IMR-90 (cell line): ENCODE measurements at regions not wholly inside any gene's neighbourhood (a gene's known extent, or its start where the extent isn't known, plus 50 kb on each side); places are given as distances from the start of the nearest gene placed in this dataset.

Experiments
- ATAC-seq: fragments of 200-7000 bp; cut with Tn5 transposase; 2 replicates; pipeline ENCODE4 v1.9.1; 2020; ENCODE audit warnings: low read depth, mild to moderate bottlenecking, moderate library complexity
- BruUV-seq: library from RNA; stranded (reverse); fragments of 400-500 nt; replicated peaks from 2 replicates; lab custom pipeline; 2021; lab: Mats Ljungman, UMichigan
- CTCF ChIA-PET: fragments of 300-600 bp; formaldehyde crosslinking; extraction: SDS; loops from one replicate; lab custom pipeline; 2021; ENCODE audit warnings: antibody characterized with exemption; lab: Yijun Ruan, JAX
- POLR2A ChIA-PET: fragments of 300-600 bp; sonication (Branson Sonifier 250); formaldehyde crosslinking; loops from one replicate; lab custom pipeline; 2022; ENCODE audit warnings: antibody characterized with exemption; ENCODE audit not compliant: unreplicated experiment; lab: Charles Lee
- DNase-seq: peaks from one replicate; pipeline ENCODE4 v3.0.0; 2013
- H2AFZ ChIP-seq: replicated peaks from 2 replicates; pipeline ENCODE3; 2013; ENCODE audit warnings: low read length, mild to moderate bottlenecking; ENCODE audit not compliant: poor library complexity
- H2AK5ac ChIP-seq: 2 replicates; pipeline ENCODE4 v1.6.1; 2013; ENCODE audit warnings: low read depth, low read length, inconsistent platforms
- H2AK9ac ChIP-seq: replicated peaks from 2 replicates; pipeline ENCODE3; 2013; ENCODE audit warnings: mild to moderate bottlenecking, low read depth, low read length, moderate library complexity; ENCODE audit not compliant: poor library complexity
- H2BK120ac ChIP-seq: 2 replicates; pipeline ENCODE4 v1.6.1; 2013; ENCODE audit warnings: low read depth, low read length, inconsistent platforms
- H2BK15ac ChIP-seq: 3 replicates; pipeline ENCODE4 v1.6.1; 2013; ENCODE audit warnings: low read depth, low read length, inconsistent platforms
- H2BK20ac ChIP-seq: 2 replicates; pipeline ENCODE4 v1.6.1; 2013; ENCODE audit warnings: low read depth, mild to moderate bottlenecking, inconsistent platforms, low read length, moderate library complexity
- H2BK5ac ChIP-seq: 2 replicates; pipeline ENCODE4 v1.6.1; 2013; ENCODE audit warnings: mild to moderate bottlenecking, low read depth, low read length, inconsistent platforms; ENCODE audit not compliant: poor library complexity, severe bottlenecking
- H3K14ac ChIP-seq: replicated peaks from 2 replicates; pipeline ENCODE4 v1.6.1; 2013; ENCODE audit warnings: low read depth, low read length, inconsistent platforms
- H3K18ac ChIP-seq: 2 replicates; pipeline ENCODE4 v1.6.1; 2013; ENCODE audit warnings: low read depth, low read length, control low read depth
- H3K23ac ChIP-seq: 2 replicates; pipeline ENCODE4 v1.6.1; 2013; ENCODE audit warnings: low read depth, low read length, inconsistent platforms
- H3K27ac ChIP-seq: 2 replicates; pipeline ENCODE4 v1.5.1; 2013; ENCODE audit warnings: mild to moderate bottlenecking, control low read depth, low read length; ENCODE audit not compliant: insufficient read depth
- H3K27me3 ChIP-seq: 2 replicates; pipeline ENCODE4 v1.6.1; 2013; ENCODE audit warnings: low read length; ENCODE audit not compliant: control insufficient read depth, insufficient read depth
- H3K36me3 ChIP-seq: 2 replicates; pipeline ENCODE4 v1.6.1; 2013; ENCODE audit warnings: low read length, mixed read lengths; ENCODE audit not compliant: control insufficient read depth, insufficient read depth
- H3K4ac ChIP-seq: 2 replicates; pipeline ENCODE4 v1.6.1; 2013; ENCODE audit warnings: low read depth, low read length, inconsistent platforms
- H3K4me1 ChIP-seq: 2 replicates; pipeline ENCODE4 v1.6.1; 2013; ENCODE audit warnings: low read length, mixed read lengths; ENCODE audit not compliant: control insufficient read depth, insufficient read depth
- H3K4me2 ChIP-seq: 2 replicates; pipeline ENCODE4 v1.6.1; 2013; ENCODE audit warnings: low read depth, mild to moderate bottlenecking, control low read depth, low read length, moderate library complexity
- H3K4me3 ChIP-seq: 2 replicates; pipeline ENCODE4 v1.5.1; 2013; ENCODE audit warnings: low read depth, mild to moderate bottlenecking, control low read depth, low read length, moderate library complexity; ENCODE audit not compliant: insufficient read depth
- H3K56ac ChIP-seq: 2 replicates; pipeline ENCODE4 v1.6.1; 2013; ENCODE audit warnings: low read length, inconsistent platforms; ENCODE audit not compliant: insufficient read depth; ENCODE audit errors: extremely low read depth
- H3K79me1 ChIP-seq, 2 experiments: 2 replicates each; pipeline ENCODE4 v1.6.1; 2013; ENCODE audit warnings: low read length in 2 of 2, inconsistent platforms in 1 of 2, low read depth in 1 of 2
- H3K9ac ChIP-seq: 2 replicates; pipeline ENCODE4 v1.6.1; 2013; ENCODE audit warnings: low read depth, low read length, control low read depth
- H3K9me1 ChIP-seq: 2 replicates; pipeline ENCODE4 v1.6.1; 2013; ENCODE audit warnings: low read length, inconsistent platforms; ENCODE audit not compliant: insufficient read depth
- H3K9me3 ChIP-seq: 2 replicates; pipeline ENCODE4 v1.6.1; 2013; ENCODE audit warnings: low read length; ENCODE audit not compliant: control insufficient read depth, insufficient read depth
- H4K20me1 ChIP-seq: 2 replicates; pipeline ENCODE4 v1.6.1; 2013; ENCODE audit warnings: low read length, inconsistent platforms; ENCODE audit not compliant: insufficient read depth
- H4K5ac ChIP-seq: 2 replicates; pipeline ENCODE4 v1.6.1; 2013; ENCODE audit warnings: mild to moderate bottlenecking, low read depth, low read length, control low read depth
- H4K8ac ChIP-seq, 2 experiments: 2 replicates each; pipeline ENCODE4 v1.6.1; 2013; ENCODE audit warnings: low read depth in 2 of 2, low read length in 2 of 2, control low read depth in 1 of 2, inconsistent platforms in 1 of 2
- H4K91ac ChIP-seq: 2 replicates; pipeline ENCODE4 v1.6.1; 2013; ENCODE audit warnings: low read depth, low read length, inconsistent platforms; ENCODE audit not compliant: insufficient read depth
- BHLHE40 ChIP-seq: fragments of 150-350 bp; IDR thresholded peaks from 2 replicates; pipeline ENCODE4 v1.6.1; 2016; ENCODE audit warnings: mild to moderate bottlenecking, low read depth, low read length
- CEBPB ChIP-seq: IDR thresholded peaks from 2 replicates; pipeline ENCODE4 v1.6.1; 2012; ENCODE audit warnings: low read depth, low read length, improper control_type of control experiment
- FOS ChIP-seq: fragments of 150-350 bp; IDR thresholded peaks from 2 replicates; pipeline ENCODE4 v1.6.1; 2016; ENCODE audit warnings: low read depth, low read length
- MXI1 ChIP-seq: IDR thresholded peaks from 2 replicates; pipeline ENCODE4 v1.6.1; 2012; ENCODE audit warnings: low read depth, mild to moderate bottlenecking, low read length, moderate library complexity, borderline replicate concordance
- NFE2L2 ChIP-seq: fragments of 150-350 bp; IDR thresholded peaks from 2 replicates; pipeline ENCODE4 v1.6.1; 2016; ENCODE audit warnings: low read depth, mild to moderate bottlenecking, low read length
- RCOR1 ChIP-seq: IDR thresholded peaks from 2 replicates; pipeline ENCODE4 v1.6.1; 2012; ENCODE audit warnings: mild to moderate bottlenecking, low read length, improper control_type of control experiment; ENCODE audit not compliant: insufficient replicate concordance
- RFX5 ChIP-seq: IDR thresholded peaks from 2 replicates; pipeline ENCODE4 v1.8.0; 2012; ENCODE audit warnings: low read depth, mild to moderate bottlenecking, low read length, moderate library complexity
- WGBS, 2 experiments: methylation state at CpG; one replicate each; pipeline versions ENCODE4 v1.1.5 to v1.1.7; 2013; ENCODE audit warnings: missing lambda C conversion rate in 2 of 2; ENCODE audit not compliant: insufficient read length in 1 of 2; ENCODE audit errors: extremely low coverage in 2 of 2; 5-methylcytosine and 5-hydroxymethylcytosine counted together
- dilution Hi-C: fragments of 300-500 bp; cut with HindIII; formaldehyde crosslinking; loops from one replicate; pipeline ENCODE4 v1.14.3; 2018; ENCODE audit warnings: low sequenced_read_pairs; ENCODE audit not compliant: unreplicated experiment
- in situ Hi-C: fragments of 300-500 bp; cut with MboI; formaldehyde crosslinking; loops from 3 replicates; pipeline ENCODE4 v1.14.3; 2019; ENCODE audit warnings: low sequenced_read_pairs, inconsistent platforms, mixed read lengths
- intact Hi-C: fragments of 100-400 bp; cut with micrococcal nuclease; formaldehyde crosslinking; loops from 2 replicates; pipeline ENCODE4 v1.10.0; 2022
- TF ChIP-seq, protein P1 (sequence below): conservative IDR thresholded peaks from 2 replicates; pipeline ENCODE4 v1.5.1; 2012; ENCODE audit warnings: mild to moderate bottlenecking, low read depth, low read length, improper control_type of control experiment
- TF ChIP-seq, protein P2 (sequence below): fragments of 150-350 bp; IDR thresholded peaks from 2 replicates; pipeline ENCODE4 v1.6.1; 2017; ENCODE audit warnings: mild to moderate bottlenecking, antibody characterized with exemption, low read length, low read depth
- TF ChIP-seq, protein P3 (sequence below): fragments of 150-350 bp; IDR thresholded peaks from 2 replicates; pipeline ENCODE4 v1.6.1; 2016; ENCODE audit warnings: low read depth, mild to moderate bottlenecking, low read length, moderate library complexity, borderline replicate concordance

DNA sequence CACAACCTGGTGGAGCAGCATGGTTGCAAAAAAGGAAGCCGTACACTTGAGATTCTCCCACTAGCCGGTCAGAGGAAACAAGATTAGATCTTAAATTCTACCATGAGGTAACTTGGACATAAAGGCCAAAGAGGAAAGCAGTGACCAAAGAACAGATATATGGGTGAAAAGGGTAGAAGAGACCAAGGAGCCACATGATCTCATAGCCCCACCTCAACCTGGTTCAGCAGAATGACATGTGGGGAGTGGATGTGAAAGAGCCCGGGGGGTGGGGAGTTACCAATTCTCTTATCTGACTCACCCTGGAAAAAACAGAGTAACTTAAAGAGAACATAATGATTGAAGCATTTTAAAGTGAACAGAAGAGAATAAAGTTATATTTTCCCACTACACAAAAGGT lies 683.0 kb downstream of the DSC3 start:
- Histone ChIP-seq H2AFZ (no peak overlapping the region), H3K36me3 (no peaks in the 10 kb centered on the region), H3K56ac (no peak overlapping the region), H3K14ac (no peak overlapping the region), H4K91ac (no peak overlapping the region), H3K79me1 (no peaks in the 10 kb centered on the region), H2BK120ac (no peak overlapping the region), H2AK9ac (no peak overlapping the region), H2AK5ac (no peak overlapping the region), H3K23ac (no peak overlapping the region), H4K20me1 (no peaks in the 10 kb centered on the region), H3K4me2 (no peak overlapping the region), H3K9me1 (no peaks in the 10 kb centered on the region), H2BK15ac (no peak overlapping the region), H3K4me3 (no peak overlapping the region), H4K8ac (no peak overlapping the region), H4K5ac (no peak overlapping the region), H2BK5ac (no peak overlapping the region), H3K27me3 (no peaks in the 10 kb centered on the region), H3K4ac (no peak overlapping the region), H3K9ac (no peak overlapping the region), H3K27ac (no peak overlapping the region), H3K9me3 (peaks cover 6% of the 10 kb centered on the region), H2BK20ac (no peak overlapping the region), H3K4me1 (no peaks in the 10 kb centered on the region), H3K18ac (no peak overlapping the region)
- intact Hi-C loops: no loop called here
- in situ Hi-C loops: no loop called here
- ChIA-PET POLR2A (no interaction called here), CTCF (no interaction called here)
- DNase-seq: no peak
- no peak for ATAC-seq
- WGBS, 2 experiments: no CpG with 5 or more reads among the region's 3 CpGs
- TF ChIP-seq NFE2L2: no peak
- no peak for TF ChIP-seq RCOR1
- TF ChIP-seq, protein P1, sequence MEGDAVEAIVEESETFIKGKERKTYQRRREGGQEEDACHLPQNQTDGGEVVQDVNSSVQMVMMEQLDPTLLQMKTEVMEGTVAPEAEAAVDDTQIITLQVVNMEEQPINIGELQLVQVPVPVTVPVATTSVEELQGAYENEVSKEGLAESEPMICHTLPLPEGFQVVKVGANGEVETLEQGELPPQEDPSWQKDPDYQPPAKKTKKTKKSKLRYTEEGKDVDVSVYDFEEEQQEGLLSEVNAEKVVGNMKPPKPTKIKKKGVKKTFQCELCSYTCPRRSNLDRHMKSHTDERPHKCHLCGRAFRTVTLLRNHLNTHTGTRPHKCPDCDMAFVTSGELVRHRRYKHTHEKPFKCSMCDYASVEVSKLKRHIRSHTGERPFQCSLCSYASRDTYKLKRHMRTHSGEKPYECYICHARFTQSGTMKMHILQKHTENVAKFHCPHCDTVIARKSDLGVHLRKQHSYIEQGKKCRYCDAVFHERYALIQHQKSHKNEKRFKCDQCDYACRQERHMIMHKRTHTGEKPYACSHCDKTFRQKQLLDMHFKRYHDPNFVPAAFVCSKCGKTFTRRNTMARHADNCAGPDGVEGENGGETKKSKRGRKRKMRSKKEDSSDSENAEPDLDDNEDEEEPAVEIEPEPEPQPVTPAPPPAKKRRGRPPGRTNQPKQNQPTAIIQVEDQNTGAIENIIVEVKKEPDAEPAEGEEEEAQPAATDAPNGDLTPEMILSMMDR: no peak
- TF ChIP-seq, protein P2, sequence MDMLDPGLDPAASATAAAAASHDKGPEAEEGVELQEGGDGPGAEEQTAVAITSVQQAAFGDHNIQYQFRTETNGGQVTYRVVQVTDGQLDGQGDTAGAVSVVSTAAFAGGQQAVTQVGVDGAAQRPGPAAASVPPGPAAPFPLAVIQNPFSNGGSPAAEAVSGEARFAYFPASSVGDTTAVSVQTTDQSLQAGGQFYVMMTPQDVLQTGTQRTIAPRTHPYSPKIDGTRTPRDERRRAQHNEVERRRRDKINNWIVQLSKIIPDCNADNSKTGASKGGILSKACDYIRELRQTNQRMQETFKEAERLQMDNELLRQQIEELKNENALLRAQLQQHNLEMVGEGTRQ: no peak
- no peak for TF ChIP-seq RFX5
- TF ChIP-seq CEBPB: no peak
- TF ChIP-seq FOS: no peak
- TF ChIP-seq BHLHE40: no peak
- no peak for TF ChIP-seq MXI1
- TF ChIP-seq, protein P3, sequence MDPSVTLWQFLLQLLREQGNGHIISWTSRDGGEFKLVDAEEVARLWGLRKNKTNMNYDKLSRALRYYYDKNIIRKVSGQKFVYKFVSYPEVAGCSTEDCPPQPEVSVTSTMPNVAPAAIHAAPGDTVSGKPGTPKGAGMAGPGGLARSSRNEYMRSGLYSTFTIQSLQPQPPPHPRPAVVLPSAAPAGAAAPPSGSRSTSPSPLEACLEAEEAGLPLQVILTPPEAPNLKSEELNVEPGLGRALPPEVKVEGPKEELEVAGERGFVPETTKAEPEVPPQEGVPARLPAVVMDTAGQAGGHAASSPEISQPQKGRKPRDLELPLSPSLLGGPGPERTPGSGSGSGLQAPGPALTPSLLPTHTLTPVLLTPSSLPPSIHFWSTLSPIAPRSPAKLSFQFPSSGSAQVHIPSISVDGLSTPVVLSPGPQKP: no peak
- no TSS peak for BruUV-seq
- dilution Hi-C loops: no loop called here
